K562 (cell line): ENCODE measurements at regions not wholly inside any gene's neighbourhood (a gene's known extent, or its start where the extent isn't known, plus 50 kb on each side); places are given as distances from the start of the nearest gene placed in this dataset.

Experiments
- ATAC-seq: fragments of 200-7000 bp; cut with Tn5 transposase; 3 replicates; pipeline ENCODE4 v1.9.1; 2020; ENCODE audit warnings: moderate library complexity
- BruUV-seq: library from RNA; stranded (reverse); fragments of 400-500 nt; replicated peaks from 2 replicates; lab custom pipeline; 2021; lab: Mats Ljungman, UMichigan
- CTCF ChIA-PET: fragments of 300-600 bp; formaldehyde crosslinking; extraction: SDS; loops from one replicate; lab custom pipeline; 2021; ENCODE audit warnings: low intra/inter-chr PET ratio; lab: Yijun Ruan, JAX
- POLR2A ChIA-PET: fragments of 300-600, 350-650 bp; sonication (Branson Sonifier 250); formaldehyde crosslinking; extraction: SDS; loops from one replicate; lab custom pipeline; 2021; ENCODE audit warnings: antibody characterized with exemption, inconsistent platforms; lab: Yijun Ruan, JAX
- DNase-seq, 4 experiments: peaks; one replicate each; pipeline versions ENCODE4 v3.0.0 to v3.0.0-alpha.2; 2011 to 2018; ENCODE audit warnings: low spot score in 3 of 4, mixed read lengths in 3 of 4; ENCODE audit errors: extremely low read depth in 1 of 4
- FAIRE-seq: peaks from 2 replicates; lab custom pipeline; 2011; peaks lifted over from hg19 to GRCh38; lab: Jason Lieb, UNC
- H2AFZ ChIP-seq: 2 replicates; pipeline ENCODE4 v1.6.0; 2011; ENCODE audit warnings: low read depth, low read length, control low read depth, inconsistent platforms
- H3K27ac ChIP-seq: fragments of 200-600 bp; 3 replicates; pipeline ENCODE4 v1.8.0; 2011; ENCODE audit warnings: low read depth, mild to moderate bottlenecking, control low read depth, inconsistent platforms, low read length, moderate library complexity, mixed read lengths; ENCODE audit errors: extremely low read depth
- H3K27me3 ChIP-seq, 2 experiments: fragments of 300-600 bp in 1 of 2; 2 replicates in 1 of 2; 3 replicates in 1 of 2; pipeline versions ENCODE4 v1.6.0 to v1.8.0; 2011; ENCODE audit warnings: inconsistent platforms in 2 of 2, low read length in 2 of 2, mild to moderate bottlenecking in 1 of 2, mixed read lengths in 1 of 2, moderate library complexity in 1 of 2; ENCODE audit not compliant: control insufficient read depth in 2 of 2, insufficient read depth in 2 of 2
- H3K36me3 ChIP-seq: fragments of 300-600 bp; 3 replicates; pipeline ENCODE4 v1.8.0; 2011; ENCODE audit warnings: mild to moderate bottlenecking, low read length, inconsistent platforms; ENCODE audit not compliant: control insufficient read depth, insufficient read depth
- H3K4me1 ChIP-seq, 2 experiments: fragments of 200-600 bp in 1 of 2; replicated peaks in 1 of 2; 2 replicates in 1 of 2; 3 replicates in 1 of 2; pipeline versions ENCODE4 v1.5.1 to v1.8.0; 2011; ENCODE audit warnings: inconsistent platforms in 2 of 2, low read length in 2 of 2, mild to moderate bottlenecking in 1 of 2, mixed read lengths in 1 of 2, moderate library complexity in 1 of 2; ENCODE audit not compliant: control insufficient read depth in 2 of 2, insufficient read depth in 2 of 2
- H3K4me2 ChIP-seq: 2 replicates; pipeline ENCODE4 v1.6.1; 2011; ENCODE audit warnings: low read length, control low read depth, inconsistent platforms, mixed read lengths; ENCODE audit not compliant: insufficient read depth
- H3K4me3 ChIP-seq: fragments of 200-600 bp; sonication (generic), shearing (Covaris generic); 2 replicates; pipeline ENCODE4 v1.5.1; 2016; ENCODE audit warnings: control low read depth, inconsistent platforms
- H3K79me2 ChIP-seq: fragments of 200-600 bp; 3 replicates; pipeline ENCODE4 v1.8.0; 2011; ENCODE audit warnings: low read length, inconsistent platforms; ENCODE audit not compliant: control insufficient read depth, insufficient read depth
- H3K9ac ChIP-seq, 2 experiments: 2 replicates each; pipeline versions ENCODE4 v1.6.0 to v1.6.1; 2011; ENCODE audit warnings: low read depth in 2 of 2, low read length in 2 of 2, control low read depth in 1 of 2, inconsistent platforms in 1 of 2, mild to moderate bottlenecking in 1 of 2, mixed read lengths in 1 of 2; ENCODE audit not compliant: insufficient read depth in 1 of 2
- H3K9me1 ChIP-seq: one replicate; pipeline ENCODE4 v1.6.0; 2011; ENCODE audit warnings: inconsistent platforms, mild to moderate bottlenecking, low read length, moderate library complexity; ENCODE audit not compliant: control insufficient read depth, insufficient read depth
- H3K9me3 ChIP-seq: replicated peaks from 2 replicates; pipeline ENCODE4 v1.5.1; 2011; ENCODE audit warnings: low read depth, low read length, inconsistent platforms; ENCODE audit not compliant: control insufficient read depth, insufficient read depth
- H4K20me1 ChIP-seq: replicated peaks from 2 replicates; pipeline ENCODE4 v1.6.1; 2011; ENCODE audit warnings: low read length, inconsistent platforms, mixed read lengths; ENCODE audit not compliant: control insufficient read depth, insufficient read depth
- BRCA1 ChIP-seq, 2 experiments: fragments of 450-650 bp in 1 of 2; sonication (generic) in 1 of 2; formaldehyde crosslinking in 1 of 2; IDR thresholded peaks; 2 replicates each; pipeline versions ENCODE4 v1.5.0 to v1.6.1; 2017 to 2020; ENCODE audit warnings: mild to moderate bottlenecking in 1 of 2, missing genetic modification reagents in 1 of 2
- CEBPB ChIP-seq: fragments of 450-650 bp; IDR thresholded peaks from 2 replicates; pipeline ENCODE4 v1.6.1; 2016; ENCODE audit warnings: missing genetic modification characterization, missing compliant biosample characterization
- CHD7 ChIP-seq: fragments of 200-600 bp; sonication (generic); IDR thresholded peaks from one replicate; pipeline ENCODE4 v1.6.1; 2012; ENCODE audit warnings: mild to moderate bottlenecking, low read depth, low read length, inconsistent platforms
- EZH2 ChIP-seq: IDR thresholded peaks from 2 replicates; pipeline ENCODE4 v1.6.1; 2012; ENCODE audit warnings: low read depth, mild to moderate bottlenecking, inconsistent platforms, low read length, borderline replicate concordance
- NCOA4 ChIP-seq: fragments of 450-650 bp; IDR thresholded peaks from 2 replicates; pipeline ENCODE4 v1.6.1; 2018; ENCODE audit warnings: mild to moderate bottlenecking; ENCODE audit not compliant: partially characterized antibody
- PHB2 ChIP-seq: fragments of 450-650 bp; IDR thresholded peaks from 2 replicates; pipeline ENCODE4 v1.6.1; 2017; ENCODE audit warnings: low read depth
- POLR3A ChIP-seq: IDR thresholded peaks from 2 replicates; pipeline ENCODE4 v1.6.1; 2011; ENCODE audit warnings: borderline replicate concordance, mild to moderate bottlenecking, moderate library complexity; ENCODE audit not compliant: insufficient read length, insufficient read depth; ENCODE audit errors: extremely low read depth
- THAP7 ChIP-seq: fragments of 250-450 bp; sonication (Bioruptor Pico); IDR thresholded peaks from 2 replicates; pipeline ENCODE4 v1.5.0; 2021
- YBX1 ChIP-seq: fragments of 450-650 bp; IDR thresholded peaks from 2 replicates; pipeline ENCODE4 v1.7.1; 2016; ENCODE audit warnings: mild to moderate bottlenecking
- ZNF445 ChIP-seq: fragments of 250-450 bp; sonication (Bioruptor Pico); IDR thresholded peaks from 2 replicates; pipeline ENCODE4 v1.4.0; 2020; ENCODE audit warnings: low read depth, mild to moderate bottlenecking, moderate library complexity
- ZNF655 ChIP-seq: fragments of 250-450 bp; sonication (Bioruptor Pico); IDR thresholded peaks from 2 replicates; pipeline ENCODE4 v1.5.0; 2021
- WGBS: fragments of 100-300 bp; shearing (Covaris generic); methylation state at CpG from one replicate; pipeline ENCODE4 v1.1.6; 2016; ENCODE audit warnings: low coverage, mixed read lengths; ENCODE audit not compliant: insufficient coverage; ENCODE audit errors: missing lambda C conversion rate; 5-methylcytosine and 5-hydroxymethylcytosine counted together
- in situ Hi-C: fragments of 300-500 bp; cut with MboI; formaldehyde crosslinking; loops from 4 replicates; pipeline ENCODE4 v1.15.0; 2018; ENCODE audit warnings: inconsistent platforms, mixed read lengths
- intact Hi-C: fragments of 100-400 bp; cut with micrococcal nuclease; formaldehyde crosslinking; loops from 2 replicates; pipeline ENCODE4 v1.14.2; 2022

- Histone ChIP-seq H2AFZ (no peak overlapping the region), H3K4me1 (no peaks in the 10 kb centered on the region), H3K79me2 (no peaks in the 10 kb centered on the region), H3K36me3 (no peaks in the 10 kb centered on the region), H3K4me3 (no peak overlapping the region), H3K27me3 (no peaks in the 10 kb centered on the region), H3K4me2 (no peak overlapping the region), H3K27ac (no peak overlapping the region), H3K9me1 (no peaks in the 10 kb centered on the region), H3K9me3 (no peaks in the 10 kb centered on the region), H3K9ac (no peak overlapping the region), H4K20me1 (no peaks in the 10 kb centered on the region)
- FAIRE-seq: no peak
- no peak for DNase-seq
- in situ Hi-C loops: no loop called here
- 0% methylated on average over 5 of the region's 5 CpGs for WGBS
- POLR2A ChIA-PET: no interaction called here
- no peak for ATAC-seq
- no TSS peak for BruUV-seq
- CTCF ChIA-PET: no interaction called here
- intact Hi-C loops: no loop called here
- TF ChIP-seq BRCA1 (IDR thresholded peaks at IDR 0.05) (no peak), BRCA1 (CRISPR knock-in tag; IDR thresholded peaks at IDR 0.05) (no peak), ZNF445 (CRISPR knock-in tag) (no peak), CHD7 (no peak), NCOA4 (no peak), YBX1 (no peak), CEBPB (no peak), PHB2 (no peak), ZNF655 (CRISPR knock-in tag) (no peak), THAP7 (no peak), EZH2 (no peak), POLR3A (no peak)
Observed at GRCh38 chr5:116709082-116709481, 134.5 kb upstream of the SEMA6A start.
